ENCODE measurements at regions not wholly inside any gene's neighbourhood (a gene's known extent, or its start where the extent isn't known, plus 50 kb on each side); places are given as distances from the start of the nearest gene placed in this dataset.

- H3K4me2 ChIP-seq (ENCODE audit: low read length, poor library complexity, severe bottlenecking), result no peak overlapping the region
- whole genome bisulfite sequencing, result 29% methylated on average over 1 of the region's 1 CpG
These were observed 59.0 kb upstream of the BARX1 start for GRCh38 chr9:94014066-94014654.

GRCh38 chr9:94010980-94011533, 55.9 kb upstream of the BARX1 start:
- Histone ChIP-seq H2BK120ac (ENCODE audit: low read depth, low read length) (no peak overlapping the region), H2BK15ac (ENCODE audit: low read depth, poor library complexity, severe bottlenecking) (no peak overlapping the region), H3K23ac (ENCODE audit: low read length in 2 of 2) (no peak overlapping the region), H3K9ac (ENCODE audit: low read length) (no peak overlapping the region), H3K4me2 (ENCODE audit: low read length, poor library complexity, severe bottlenecking) (no peak overlapping the region), H3K4me3 (ENCODE audit: insufficient read depth in 1 of 2, low read depth in 1 of 2, low read length in 2 of 2) (no peak overlapping the region), H3K27me3 (ENCODE audit: control insufficient read depth in 1 of 2, insufficient read depth in 1 of 2, low read length in 2 of 2) (peaks cover 7 to 10% of the 10 kb centered on the region in 2 experiments), H3K27ac (ENCODE audit: low read length, poor library complexity, severe bottlenecking) (no peak overlapping the region), H3K4me1 (ENCODE audit: control insufficient read depth, insufficient read depth, low read depth, low read length) (no peaks in the 10 kb centered on the region), H2AK5ac (ENCODE audit: low read length, severe bottlenecking) (no peak overlapping the region), H4K91ac (ENCODE audit: low read length) (no peak overlapping the region), H4K8ac (ENCODE audit: low read length) (no peak overlapping the region), H3K9me3 (ENCODE audit: control insufficient read depth, low read length) (no peaks in the 10 kb centered on the region), H2AFZ (ENCODE audit: low read depth, low read length) (no peak overlapping the region), H3K36me3 (ENCODE audit: control insufficient read depth in 1 of 2, insufficient read depth in 2 of 2, low read depth in 1 of 2, low read length in 2 of 2) (no peaks in the 10 kb centered on the region), H2BK5ac (ENCODE audit: low read depth, low read length, poor library complexity, severe bottlenecking) (no peak overlapping the region), H3K18ac (ENCODE audit: low read depth in 1 of 2, low read length in 2 of 2) (no peak overlapping the region), H3K79me1 (replicated peaks; ENCODE audit: low read length, poor library complexity, severe bottlenecking) (no peaks in the 10 kb centered on the region), H3K4ac (ENCODE audit: low read depth in 1 of 2, low read length in 2 of 2) (no peak overlapping the region), H3K14ac (ENCODE audit: low read length in 2 of 2) (no peak overlapping the region), H2BK12ac (ENCODE audit: low read length in 2 of 2) (no peak overlapping the region)
- no peak for DNase-seq
- 84% methylated on average over 3 of the region's 4 CpGs for WGBS

More at GRCh38 chr9:94014066-94014654, 59.0 kb upstream of the BARX1 start:
- Histone ChIP-seq H3K9me3 (ENCODE audit: control insufficient read depth, low read length) (no peaks in the 10 kb centered on the region), H3K23ac (ENCODE audit: low read length in 2 of 2) (no peak overlapping the region), H3K27ac (ENCODE audit: low read length, poor library complexity, severe bottlenecking) (no peak overlapping the region), H3K36me3 (ENCODE audit: control insufficient read depth in 1 of 2, insufficient read depth in 2 of 2, low read depth in 1 of 2, low read length in 2 of 2) (no peaks in the 10 kb centered on the region), H2BK12ac (ENCODE audit: low read length in 2 of 2) (no peak overlapping the region), H3K14ac (ENCODE audit: low read length in 2 of 2) (no peak overlapping the region), H2BK15ac (ENCODE audit: low read depth, poor library complexity, severe bottlenecking) (no peak overlapping the region), H4K91ac (ENCODE audit: low read length) (no peak overlapping the region), H2BK5ac (ENCODE audit: low read depth, low read length, poor library complexity, severe bottlenecking) (no peak overlapping the region), H3K79me1 (replicated peaks; ENCODE audit: low read length, poor library complexity, severe bottlenecking) (no peaks in the 10 kb centered on the region), H3K4ac (ENCODE audit: low read depth in 1 of 2, low read length in 2 of 2) (no peak overlapping the region), H3K18ac (ENCODE audit: low read depth in 1 of 2, low read length in 2 of 2) (no peak overlapping the region), H2AK5ac (ENCODE audit: low read length, severe bottlenecking) (no peak overlapping the region), H4K8ac (ENCODE audit: low read length) (no peak overlapping the region), H3K4me3 (ENCODE audit: insufficient read depth in 1 of 2, low read depth in 1 of 2, low read length in 2 of 2) (no peak overlapping the region), H2AFZ (ENCODE audit: low read depth, low read length) (no peak overlapping the region), H3K4me1 (ENCODE audit: control insufficient read depth, insufficient read depth, low read depth, low read length) (no peaks in the 10 kb centered on the region), H2BK120ac (ENCODE audit: low read depth, low read length) (no peak overlapping the region), H3K27me3 (ENCODE audit: control insufficient read depth in 1 of 2, insufficient read depth in 1 of 2, low read length in 2 of 2) (no peaks in the 10 kb centered on the region), H3K9ac (ENCODE audit: low read length) (no peak overlapping the region)
- DNase-seq, result peak; percentile 43

- Histone ChIP-seq H3K18ac (ENCODE audit: low read depth in 1 of 2, low read length in 2 of 2) (no peak overlapping the region), H4K91ac (ENCODE audit: low read length) (no peak overlapping the region), H2AFZ (ENCODE audit: low read depth, low read length) (no peak overlapping the region), H3K36me3 (ENCODE audit: control insufficient read depth in 1 of 2, insufficient read depth in 2 of 2, low read depth in 1 of 2, low read length in 2 of 2) (no peaks in the 10 kb centered on the region), H3K27ac (ENCODE audit: low read length, poor library complexity, severe bottlenecking) (no peak overlapping the region), H3K27me3 (ENCODE audit: control insufficient read depth in 1 of 2, insufficient read depth in 1 of 2, low read length in 2 of 2) (peaks cover 11 to 14% of the 10 kb centered on the region in 2 experiments), H3K4me3 (ENCODE audit: insufficient read depth in 1 of 2, low read depth in 1 of 2, low read length in 2 of 2) (no peak overlapping the region), H2BK5ac (ENCODE audit: low read depth, low read length, poor library complexity, severe bottlenecking) (no peak overlapping the region), H3K4me1 (ENCODE audit: control insufficient read depth, insufficient read depth, low read depth, low read length) (peaks cover 3% of the 10 kb centered on the region), H3K4ac (ENCODE audit: low read depth in 1 of 2, low read length in 2 of 2) (no peak overlapping the region), H2BK15ac (ENCODE audit: low read depth, poor library complexity, severe bottlenecking) (no peak overlapping the region), H3K4me2 (ENCODE audit: low read length, poor library complexity, severe bottlenecking) (no peak overlapping the region), H2BK120ac (ENCODE audit: low read depth, low read length) (no peak overlapping the region), H3K23ac (ENCODE audit: low read length in 2 of 2) (no peak overlapping the region), H3K9ac (ENCODE audit: low read length) (no peak overlapping the region), H2BK12ac (ENCODE audit: low read length in 2 of 2) (no peak overlapping the region), H4K8ac (ENCODE audit: low read length) (no peak overlapping the region), H2AK5ac (ENCODE audit: low read length, severe bottlenecking) (no peak overlapping the region), H3K79me1 (replicated peaks; ENCODE audit: low read length, poor library complexity, severe bottlenecking) (no peaks in the 10 kb centered on the region), H3K14ac (ENCODE audit: low read length in 2 of 2) (no peak overlapping the region), H3K9me3 (ENCODE audit: control insufficient read depth, low read length) (no peaks in the 10 kb centered on the region)
- no peak for DNase-seq
- 50% methylated on average over 1 of the region's 3 CpGs for WGBS
These were observed 50.2 kb upstream of the BARX1 start for GRCh38 chr9:94005272-94005901.

Data from mesenchymal stem cell (in vitro differentiated cells and primary cell).